ENCODE measurements at regions not wholly inside any gene's neighbourhood (a gene's known extent, or its start where the extent isn't known, plus 50 kb on each side); places are given as distances from the start of the nearest gene placed in this dataset.

- no peak overlapping the region for H3K4me3 ChIP-seq (ENCODE audit: low read depth, low read length)
- TF ChIP-seq CTCF (IDR thresholded peaks at IDR 0.05; ENCODE audit: low read depth, low read length, missing control alignments): no peak
- H3K27me3 ChIP-seq (replicated peaks): no peaks in the 10 kb centered on the region
- no peak overlapping the region for H3K27ac ChIP-seq
- no peaks in the 10 kb centered on the region for H3K36me3 ChIP-seq (replicated peaks)
- DNase-seq: peak; percentile 18
- in situ Hi-C loops (cut with HindIII; ENCODE audit: low pct_ligation_motif_present, low sequenced_read_pairs): no loop called here
Measured at GRCh38 chr6:168756009-168756634, 315.1 kb downstream of the SMOC2 start.

DNA sequence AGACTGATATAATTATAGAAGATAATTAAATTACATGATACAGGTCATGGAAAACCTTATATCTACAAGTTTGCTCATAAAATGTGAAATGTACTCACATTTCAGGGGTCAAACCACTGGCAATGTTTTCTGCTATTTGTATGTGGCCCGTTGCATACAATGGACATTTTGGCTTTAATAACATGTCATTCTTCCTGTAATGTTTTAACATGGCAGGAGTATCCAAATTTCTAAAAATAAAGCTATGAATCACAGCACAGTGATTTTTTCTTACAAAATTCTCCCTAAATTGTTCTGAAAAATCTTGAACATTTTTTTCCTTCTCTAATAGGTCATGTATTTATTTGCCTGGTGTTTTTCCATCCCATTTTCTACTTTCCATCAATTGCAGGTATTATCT, 305.7 kb downstream of the SMOC2 start:
- Histone ChIP-seq H3K36me3 (replicated peaks) (no peaks in the 10 kb centered on the region), H3K4me3 (ENCODE audit: low read depth, low read length) (no peak overlapping the region), H3K27me3 (replicated peaks) (no peaks in the 10 kb centered on the region), H3K27ac (no peak overlapping the region)
- in situ Hi-C loops (cut with HindIII; ENCODE audit: low pct_ligation_motif_present, low sequenced_read_pairs): no loop called here
- no peak for TF ChIP-seq CTCF (IDR thresholded peaks at IDR 0.05; ENCODE audit: low read depth, low read length, missing control alignments)
- DNase-seq: no peak

GRCh38 chr6:168746013-168746412, 305.0 kb downstream of the SMOC2 start:
- no peak overlapping the region for H3K4me3 ChIP-seq (ENCODE audit: low read depth, low read length)
- no peaks in the 10 kb centered on the region for H3K36me3 ChIP-seq (replicated peaks)
- no peak for DNase-seq
- no peak for TF ChIP-seq CTCF (IDR thresholded peaks at IDR 0.05; ENCODE audit: low read depth, low read length, missing control alignments)
- in situ Hi-C loops (cut with HindIII; ENCODE audit: low pct_ligation_motif_present, low sequenced_read_pairs): no loop called here
- no peaks in the 10 kb centered on the region for H3K27me3 ChIP-seq (replicated peaks)
- H3K27ac ChIP-seq: no peak overlapping the region

DNA sequence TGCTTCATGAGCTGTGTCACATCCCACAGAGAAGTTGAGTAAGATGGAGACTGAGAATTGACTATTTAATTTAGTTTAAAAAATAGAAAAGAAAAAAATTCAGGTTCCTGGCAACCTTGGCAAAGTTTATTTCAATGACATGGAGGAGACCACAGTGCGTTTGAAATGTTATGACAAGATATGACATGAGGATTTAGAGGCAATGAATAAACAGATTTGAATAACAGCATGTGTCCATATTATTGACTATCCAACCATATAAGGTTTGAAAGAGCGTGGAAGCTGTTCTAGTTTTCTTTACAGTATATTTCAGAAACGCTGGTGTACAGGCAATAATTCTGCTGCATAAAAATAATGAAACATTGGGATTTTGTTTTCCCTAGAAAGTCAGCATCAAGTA, 303.9 kb downstream of the SMOC2 start:
- no peaks in the 10 kb centered on the region for H3K36me3 ChIP-seq (replicated peaks)
- no peak for DNase-seq
- H3K27me3 ChIP-seq (replicated peaks): no peaks in the 10 kb centered on the region
- no peak overlapping the region for H3K4me3 ChIP-seq (ENCODE audit: low read depth, low read length)
- no peak overlapping the region for H3K27ac ChIP-seq
- TF ChIP-seq CTCF (IDR thresholded peaks at IDR 0.05; ENCODE audit: low read depth, low read length, missing control alignments): no peak
- in situ Hi-C loops (cut with HindIII; ENCODE audit: low pct_ligation_motif_present, low sequenced_read_pairs): no loop called here

GRCh38 chr6:168741942-168742782, 301.2 kb downstream of the SMOC2 start:
- in situ Hi-C loops (cut with HindIII; ENCODE audit: low pct_ligation_motif_present, low sequenced_read_pairs): no loop called here
- no peaks in the 10 kb centered on the region for H3K36me3 ChIP-seq (replicated peaks)
- no peak overlapping the region for H3K27ac ChIP-seq
- H3K4me3 ChIP-seq (ENCODE audit: low read depth, low read length): no peak overlapping the region
- no peak for DNase-seq
- TF ChIP-seq CTCF (IDR thresholded peaks at IDR 0.05; ENCODE audit: low read depth, low read length, missing control alignments): no peak
- no peaks in the 10 kb centered on the region for H3K27me3 ChIP-seq (replicated peaks)

Measured in brain microvascular endothelial cell (primary cell).